Immature natural killer cell (primary cell): ENCODE measurements at regions not wholly inside any gene's neighbourhood (a gene's known extent, or its start where the extent isn't known, plus 50 kb on each side); places are given as distances from the start of the nearest gene placed in this dataset.

Experiments used
- DNase-seq, 3 donors: peaks; one replicate each; pipeline ENCODE4 v3.0.0; 2022; ENCODE audit warnings: mixed read lengths in 1 of 3
- H3K27ac Mint-ChIP-seq, 6 donors: one replicate each; pipeline ENCODE4 v1.8.0; 2020; ENCODE audit warnings: mixed read lengths in 6 of 6, mild to moderate bottlenecking in 5 of 6, inconsistent platforms in 4 of 6, moderate library complexity in 3 of 6
- H3K27me3 Mint-ChIP-seq, 3 donors: one replicate each; pipeline ENCODE4 v1.8.0; 2020 to 2021; ENCODE audit warnings: low read depth in 3 of 3, mild to moderate bottlenecking in 3 of 3, mixed read lengths in 3 of 3, moderate library complexity in 3 of 3, inconsistent platforms in 1 of 3
- H3K36me3 Mint-ChIP-seq, 3 donors: one replicate each; pipeline ENCODE4 v1.8.0; 2020; ENCODE audit warnings: mixed read lengths in 3 of 3, inconsistent platforms in 2 of 3, mild to moderate bottlenecking in 2 of 3
- H3K4me1 Mint-ChIP-seq, 2 donors: one replicate each; pipeline ENCODE4 v1.8.0; 2020; ENCODE audit warnings: inconsistent platforms in 2 of 2, mild to moderate bottlenecking in 2 of 2, mixed read lengths in 2 of 2, moderate library complexity in 1 of 2
- H3K4me3 Mint-ChIP-seq, 5 donors: one replicate each; pipeline ENCODE4 v1.8.0; 2020; ENCODE audit warnings: mild to moderate bottlenecking in 5 of 5, mixed read lengths in 5 of 5, inconsistent platforms in 3 of 5, moderate library complexity in 3 of 5
- H3K9me3 Mint-ChIP-seq, 6 donors: one replicate each; pipeline ENCODE4 v1.8.0; 2020; ENCODE audit warnings: mild to moderate bottlenecking in 6 of 6, mixed read lengths in 6 of 6, inconsistent platforms in 4 of 6, moderate library complexity in 3 of 6

GRCh38 chr1:238293075-238293474 lies 402.4 kb upstream of the ZP4 start:
- Mint-ChIP-seq H3K36me3 (peaks cover 0 to 5% (median 0%) of the 10 kb centered on the region in 3 donors), H3K4me3 (no peak overlapping the region), H3K4me1 (no peaks in the 10 kb centered on the region), H3K9me3 (peaks cover 4 to 28% (median 10%) of the 10 kb centered on the region in 6 donors), H3K27me3 (no peaks in the 10 kb centered on the region), H3K27ac (no peak overlapping the region)
- no peak for DNase-seq

GRCh38 chr1:238281418-238281817 lies 390.7 kb upstream of the ZP4 start:
- no peak for DNase-seq
- Mint-ChIP-seq H3K9me3 (peaks cover 6 to 26% (median 13%) of the 10 kb centered on the region in 6 donors), H3K27ac (no peak overlapping the region), H3K27me3 (peaks cover 0 to 1% (median 0%) of the 10 kb centered on the region in 3 donors), H3K4me1 (no peaks in the 10 kb centered on the region), H3K4me3 (no peak overlapping the region), H3K36me3 (no peaks in the 10 kb centered on the region)

- H3K36me3 Mint-ChIP-seq = no peaks in the 10 kb centered on the region
- peaks cover 0 to 1% (median 0%) of the 10 kb centered on the region in 3 donors for H3K27me3 Mint-ChIP-seq
- peaks cover 12 to 31% (median 22%) of the 10 kb centered on the region in 6 donors for H3K9me3 Mint-ChIP-seq
- H3K27ac Mint-ChIP-seq = no peak overlapping the region
- H3K4me1 Mint-ChIP-seq = no peaks in the 10 kb centered on the region
- no peak for DNase-seq
- no peak overlapping the region for H3K4me3 Mint-ChIP-seq
These were observed 389.1 kb upstream of the ZP4 start for GRCh38 chr1:238279694-238280380.

- Mint-ChIP-seq H3K27ac (no peak overlapping the region), H3K4me1 (no peaks in the 10 kb centered on the region), H3K36me3 (no peaks in the 10 kb centered on the region), H3K27me3 (peaks cover 0 to 2% (median 0%) of the 10 kb centered on the region in 3 donors), H3K4me3 (no peak overlapping the region), H3K9me3 (peaks cover 6 to 47% (median 25%) of the 10 kb centered on the region in 6 donors)
- no peak for DNase-seq
These were observed 381.4 kb upstream of the ZP4 start for GRCh38 chr1:238272145-238272544.

GRCh38 chr1:238265866-238266265 lies 375.1 kb upstream of the ZP4 start:
- H3K4me3 Mint-ChIP-seq = no peak overlapping the region
- H3K4me1 Mint-ChIP-seq = no peaks in the 10 kb centered on the region
- DNase-seq = no peak
- peaks cover 5 to 37% (median 17%) of the 10 kb centered on the region in 6 donors for H3K9me3 Mint-ChIP-seq
- H3K27me3 Mint-ChIP-seq = peaks cover 0 to 2% (median 2%) of the 10 kb centered on the region in 3 donors
- H3K36me3 Mint-ChIP-seq = no peaks in the 10 kb centered on the region
- H3K27ac Mint-ChIP-seq = no peak overlapping the region

GRCh38 chr1:238264951-238265350 lies 374.2 kb upstream of the ZP4 start:
- no peaks in the 10 kb centered on the region for H3K4me1 Mint-ChIP-seq
- H3K27me3 Mint-ChIP-seq = peaks cover 0 to 2% (median 2%) of the 10 kb centered on the region in 3 donors
- H3K9me3 Mint-ChIP-seq = peaks cover 4 to 30% (median 16%) of the 10 kb centered on the region in 6 donors

GRCh38 chr1:238258510-238258909 lies 367.8 kb upstream of the ZP4 start:
- H3K27ac Mint-ChIP-seq = no peak overlapping the region
- no peak for DNase-seq
- H3K9me3 Mint-ChIP-seq = peaks cover 0 to 18% (median 7%) of the 10 kb centered on the region in 6 donors
- H3K27me3 Mint-ChIP-seq = peaks cover 0 to 2% (median 0%) of the 10 kb centered on the region in 3 donors
- no peaks in the 10 kb centered on the region for H3K4me1 Mint-ChIP-seq
- H3K36me3 Mint-ChIP-seq = no peaks in the 10 kb centered on the region
- no peak overlapping the region for H3K4me3 Mint-ChIP-seq

More at GRCh38 chr1:238264951-238265350, 374.2 kb upstream of the ZP4 start:
- Mint-ChIP-seq H3K27ac (no peak overlapping the region), H3K4me3 (no peak overlapping the region), H3K36me3 (no peaks in the 10 kb centered on the region)
- DNase-seq = no peak

- Mint-ChIP-seq H3K4me1 (no peaks in the 10 kb centered on the region), H3K9me3 (peaks cover 0 to 18% (median 7%) of the 10 kb centered on the region in 6 donors), H3K27ac (no peak overlapping the region), H3K27me3 (peaks cover 0 to 2% (median 0%) of the 10 kb centered on the region in 3 donors), H3K4me3 (no peak overlapping the region), H3K36me3 (no peaks in the 10 kb centered on the region)
- DNase-seq = no peak
These were observed 366.4 kb upstream of the ZP4 start for GRCh38 chr1:238257018-238257621.

GRCh38 chr1:238254935-238255334 lies 364.2 kb upstream of the ZP4 start:
- H3K27ac Mint-ChIP-seq = no peak overlapping the region
- H3K9me3 Mint-ChIP-seq = peaks cover 0 to 10% (median 6%) of the 10 kb centered on the region in 6 donors
- H3K4me1 Mint-ChIP-seq = no peaks in the 10 kb centered on the region
- no peak overlapping the region for H3K4me3 Mint-ChIP-seq
- H3K27me3 Mint-ChIP-seq = peaks cover 0 to 1% (median 0%) of the 10 kb centered on the region in 3 donors
- no peak for DNase-seq
- H3K36me3 Mint-ChIP-seq = no peaks in the 10 kb centered on the region

- no peak for DNase-seq
- H3K27me3 Mint-ChIP-seq = peaks cover 0 to 1% (median 0%) of the 10 kb centered on the region in 3 donors
- H3K9me3 Mint-ChIP-seq = peaks cover 2 to 5% (median 4%) of the 10 kb centered on the region in 6 donors
- H3K4me1 Mint-ChIP-seq = no peaks in the 10 kb centered on the region
- no peaks in the 10 kb centered on the region for H3K36me3 Mint-ChIP-seq
- no peak overlapping the region for H3K27ac Mint-ChIP-seq
- no peak overlapping the region for H3K4me3 Mint-ChIP-seq
These were observed 361.5 kb upstream of the ZP4 start for GRCh38 chr1:238252033-238252802.

- Mint-ChIP-seq H3K27me3 (peaks cover 0 to 1% (median 0%) of the 10 kb centered on the region in 3 donors), H3K9me3 (peaks cover 0 to 5% (median 3%) of the 10 kb centered on the region in 6 donors), H3K4me1 (no peaks in the 10 kb centered on the region), H3K4me3 (no peak overlapping the region), H3K27ac (no peak overlapping the region), H3K36me3 (no peaks in the 10 kb centered on the region)
- DNase-seq = no peak
These were observed 357.6 kb upstream of the ZP4 start for GRCh38 chr1:238248356-238248755.

- Mint-ChIP-seq H3K9me3 (peaks cover 0 to 23% (median 7%) of the 10 kb centered on the region in 6 donors), H3K36me3 (no peaks in the 10 kb centered on the region), H3K4me1 (no peaks in the 10 kb centered on the region), H3K27me3 (peaks cover 0 to 1% (median 0%) of the 10 kb centered on the region in 3 donors), H3K27ac (no peak overlapping the region), H3K4me3 (no peak overlapping the region)
- DNase-seq = no peak
These were observed 351.5 kb upstream of the ZP4 start for GRCh38 chr1:238242181-238242580.

- no peaks in the 10 kb centered on the region for H3K4me1 Mint-ChIP-seq
- no peaks in the 10 kb centered on the region for H3K36me3 Mint-ChIP-seq
- no peak overlapping the region for H3K27ac Mint-ChIP-seq
- DNase-seq = no peak
- no peak overlapping the region for H3K4me3 Mint-ChIP-seq
- H3K9me3 Mint-ChIP-seq = peaks cover 0 to 27% (median 7%) of the 10 kb centered on the region in 6 donors
- H3K27me3 Mint-ChIP-seq = peaks cover 0 to 1% (median 0%) of the 10 kb centered on the region in 3 donors
These were observed 350.9 kb upstream of the ZP4 start for GRCh38 chr1:238241607-238242006.

GRCh38 chr1:238239343-238239742 lies 348.6 kb upstream of the ZP4 start:
- H3K9me3 Mint-ChIP-seq = peaks cover 0 to 35% (median 7%) of the 10 kb centered on the region in 6 donors
- no peaks in the 10 kb centered on the region for H3K36me3 Mint-ChIP-seq
- H3K4me3 Mint-ChIP-seq = no peak overlapping the region
- H3K27ac Mint-ChIP-seq = no peak overlapping the region
- peaks cover 0 to 1% (median 0%) of the 10 kb centered on the region in 3 donors for H3K27me3 Mint-ChIP-seq
- no peaks in the 10 kb centered on the region for H3K4me1 Mint-ChIP-seq
- no peak for DNase-seq
